OCI-LY1 (cell line): ENCODE measurements at regions not wholly inside any gene's neighbourhood (a gene's known extent, or its start where the extent isn't known, plus 50 kb on each side); places are given as distances from the start of the nearest gene placed in this dataset.

Experiments used
- H2AFZ ChIP-seq: fragments of 200-600 bp; sonication (generic), shearing (Covaris generic); 2 replicates; pipeline ENCODE4 v1.6.0; 2014; ENCODE audit warnings: antibody characterized with exemption, mild to moderate bottlenecking, low read length
- H3F3A ChIP-seq: fragments of 200-600 bp; sonication (generic), shearing (Covaris generic); 2 replicates; pipeline ENCODE4 v1.6.0; 2014; ENCODE audit warnings: mild to moderate bottlenecking, antibody characterized with exemption, low read length, moderate library complexity; ENCODE audit not compliant: insufficient read depth
- H3K27ac ChIP-seq: fragments of 200-600 bp; sonication (generic); 2 replicates; pipeline ENCODE4 v1.5.1; 2014; ENCODE audit warnings: low read length, mixed run types, mild to moderate bottlenecking, low read depth; ENCODE audit not compliant: poor library complexity, severe bottlenecking
- H3K27me3 ChIP-seq: fragments of 200-600 bp; sonication (generic); 2 replicates; pipeline ENCODE4 v1.6.0; 2014; ENCODE audit warnings: antibody characterized with exemption, mild to moderate bottlenecking, low read length, moderate library complexity; ENCODE audit not compliant: insufficient read depth
- H3K36me3 ChIP-seq: fragments of 200-600 bp; sonication (generic); 2 replicates; pipeline ENCODE4 v1.6.1; 2014; ENCODE audit warnings: mild to moderate bottlenecking, antibody characterized with exemption, low read length, moderate library complexity, mixed read lengths; ENCODE audit not compliant: insufficient read depth
- H3K4me1 ChIP-seq: fragments of 200-600 bp; sonication (generic); 2 replicates; pipeline ENCODE4 v1.5.1; 2014; ENCODE audit warnings: mild to moderate bottlenecking, low read length, moderate library complexity; ENCODE audit not compliant: insufficient read depth, severe bottlenecking
- H3K4me2 ChIP-seq: fragments of 200-600 bp; sonication (generic), shearing (Covaris generic); 2 replicates; pipeline ENCODE4 v1.6.1; 2014; ENCODE audit warnings: low read length
- H3K4me3 ChIP-seq: fragments of 200-600 bp; sonication (generic); 2 replicates; pipeline ENCODE4 v1.5.1; 2014; ENCODE audit warnings: low read length, low read depth, mild to moderate bottlenecking, mixed read lengths; ENCODE audit not compliant: poor library complexity, severe bottlenecking
- H3K79me2 ChIP-seq: fragments of 200-600 bp; shearing (Covaris generic); 2 replicates; pipeline ENCODE4 v1.6.1; 2016; ENCODE audit warnings: mixed run types, low read length, mixed read lengths; ENCODE audit not compliant: insufficient read depth
- H3K9ac ChIP-seq: fragments of 200-600 bp; sonication (generic), shearing (Covaris generic); 2 replicates; pipeline ENCODE4 v1.6.1; 2014; ENCODE audit warnings: mild to moderate bottlenecking, low read length, mixed read lengths
- H3K9me2 ChIP-seq: fragments of 200-600 bp; sonication (generic), shearing (Covaris generic); 2 replicates; pipeline ENCODE4 v1.6.1; 2014; ENCODE audit warnings: low read depth, mild to moderate bottlenecking, low read length, mixed read lengths
- H3K9me3 ChIP-seq: fragments of 200-600 bp; shearing (Covaris generic); 2 replicates; pipeline ENCODE4 v1.6.1; 2014; ENCODE audit warnings: low read length, mixed read lengths
- H4K20me1 ChIP-seq: fragments of 200-600 bp; sonication (generic), shearing (Covaris generic); 2 replicates; pipeline ENCODE4 v1.6.0; 2016; ENCODE audit warnings: mild to moderate bottlenecking, low read length; ENCODE audit not compliant: insufficient read depth
- CTCF ChIP-seq: fragments of 200-600 bp; sonication (generic), shearing (Covaris generic); IDR thresholded peaks from 2 replicates; pipeline ENCODE4 v1.5.1; 2017; ENCODE audit warnings: mild to moderate bottlenecking, antibody characterized with exemption, low read length, moderate library complexity, mixed read lengths
- EZH2 ChIP-seq: fragments of 200-600 bp; sonication (generic), shearing (Covaris generic); IDR thresholded peaks from 2 replicates; pipeline ENCODE4 v1.8.0; 2017; ENCODE audit warnings: borderline replicate concordance, mixed run types, mild to moderate bottlenecking, antibody characterized with exemption, low read length, moderate library complexity, mixed read lengths

DNA sequence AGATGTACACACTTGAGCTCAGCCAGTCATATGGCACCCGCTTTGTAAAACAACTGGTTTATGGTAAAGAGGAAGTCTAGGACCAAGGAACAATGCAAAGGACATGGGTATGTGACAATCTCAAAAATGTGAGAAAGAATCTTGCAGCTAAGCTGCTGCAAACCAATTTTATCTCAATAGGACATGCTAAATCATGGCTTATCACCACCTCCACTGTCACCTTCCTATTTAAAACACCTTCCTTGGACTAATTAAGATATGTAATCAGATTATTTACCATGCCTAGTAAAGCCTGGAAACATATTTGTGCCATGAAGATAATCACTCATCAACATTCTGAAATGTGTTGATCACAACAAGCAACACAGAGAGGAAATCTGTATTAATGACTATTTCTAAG lies 622.7 kb downstream of the CDH11 start:
- no peaks in the 10 kb centered on the region for H3K79me2 ChIP-seq
- no peak for TF ChIP-seq CTCF
- TF ChIP-seq EZH2, result no peak
- H3K4me2 ChIP-seq, result no peak overlapping the region
- no peaks in the 10 kb centered on the region for H4K20me1 ChIP-seq
- H3K9ac ChIP-seq, result no peak overlapping the region
- H3K4me1 ChIP-seq, result no peaks in the 10 kb centered on the region
- no peak overlapping the region for H3K4me3 ChIP-seq
- H3K9me2 ChIP-seq, result no peaks in the 10 kb centered on the region
- H3K27ac ChIP-seq, result no peak overlapping the region
- no peaks in the 10 kb centered on the region for H3K9me3 ChIP-seq
- H3K36me3 ChIP-seq, result no peaks in the 10 kb centered on the region
- H3F3A ChIP-seq, result no peaks in the 10 kb centered on the region
- no peak overlapping the region for H2AFZ ChIP-seq
- H3K27me3 ChIP-seq, result no peaks in the 10 kb centered on the region

DNA sequence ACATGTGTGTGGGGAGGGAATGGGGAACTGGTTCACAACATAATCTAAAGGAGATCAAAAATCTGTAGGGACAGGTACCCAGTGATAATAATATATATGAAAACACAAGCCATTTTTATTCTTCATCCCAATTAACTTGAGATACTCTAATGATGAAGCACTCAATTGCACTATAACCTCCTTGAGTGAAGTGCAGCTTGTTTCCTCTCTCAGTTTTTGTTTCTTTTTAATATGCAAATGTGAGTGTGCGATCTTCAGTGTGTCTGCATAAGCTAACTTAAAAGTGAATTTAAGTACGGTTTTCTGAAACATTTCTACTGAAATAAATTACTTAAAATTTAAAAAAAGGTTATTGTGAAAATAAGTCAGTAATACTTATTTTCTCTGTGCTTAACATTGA lies 623.5 kb downstream of the CDH11 start:
- Histone ChIP-seq H3K4me3 (no peak overlapping the region), H3K79me2 (no peaks in the 10 kb centered on the region), H3K9me3 (no peaks in the 10 kb centered on the region), H3F3A (no peaks in the 10 kb centered on the region), H3K27ac (no peak overlapping the region), H3K4me1 (no peaks in the 10 kb centered on the region), H3K9ac (no peak overlapping the region), H2AFZ (no peak overlapping the region), H3K27me3 (no peaks in the 10 kb centered on the region), H3K9me2 (no peaks in the 10 kb centered on the region), H4K20me1 (no peaks in the 10 kb centered on the region), H3K36me3 (no peaks in the 10 kb centered on the region), H3K4me2 (no peak overlapping the region)
- no peak for TF ChIP-seq CTCF
- TF ChIP-seq EZH2, result no peak

DNA sequence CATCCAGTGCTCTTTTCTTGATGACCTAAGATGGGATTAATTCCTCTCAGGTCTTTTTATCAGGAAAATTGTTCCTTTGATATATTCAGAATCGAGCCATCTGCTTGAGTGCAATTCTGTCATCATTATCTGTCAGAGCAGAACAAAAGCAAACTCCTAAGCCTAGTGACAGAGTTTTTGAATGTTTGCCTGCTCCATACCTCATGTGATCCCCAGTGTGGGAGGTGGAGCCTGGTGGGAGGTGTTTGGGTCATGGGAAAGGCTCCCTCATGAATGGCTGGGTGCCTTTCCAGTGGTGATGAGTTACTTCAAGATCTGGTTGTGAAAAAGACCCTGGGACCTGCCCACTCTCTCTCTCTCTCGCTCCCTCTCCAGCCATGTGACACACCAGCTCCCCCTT lies 628.2 kb downstream of the CDH11 start:
- Histone ChIP-seq H3K9me2 (no peaks in the 10 kb centered on the region), H3K9ac (no peak overlapping the region), H3K4me2 (no peak overlapping the region), H3K79me2 (no peaks in the 10 kb centered on the region), H3K36me3 (no peaks in the 10 kb centered on the region), H4K20me1 (no peaks in the 10 kb centered on the region), H3K9me3 (no peaks in the 10 kb centered on the region), H3F3A (no peaks in the 10 kb centered on the region), H3K4me1 (no peaks in the 10 kb centered on the region), H3K4me3 (no peak overlapping the region), H3K27me3 (no peaks in the 10 kb centered on the region), H2AFZ (no peak overlapping the region), H3K27ac (no peak overlapping the region)
- TF ChIP-seq EZH2, result no peak
- no peak for TF ChIP-seq CTCF
